ENCODE measurements at regions not wholly inside any gene's neighbourhood (a gene's known extent, or its start where the extent isn't known, plus 50 kb on each side); places are given as distances from the start of the nearest gene placed in this dataset.

DNA sequence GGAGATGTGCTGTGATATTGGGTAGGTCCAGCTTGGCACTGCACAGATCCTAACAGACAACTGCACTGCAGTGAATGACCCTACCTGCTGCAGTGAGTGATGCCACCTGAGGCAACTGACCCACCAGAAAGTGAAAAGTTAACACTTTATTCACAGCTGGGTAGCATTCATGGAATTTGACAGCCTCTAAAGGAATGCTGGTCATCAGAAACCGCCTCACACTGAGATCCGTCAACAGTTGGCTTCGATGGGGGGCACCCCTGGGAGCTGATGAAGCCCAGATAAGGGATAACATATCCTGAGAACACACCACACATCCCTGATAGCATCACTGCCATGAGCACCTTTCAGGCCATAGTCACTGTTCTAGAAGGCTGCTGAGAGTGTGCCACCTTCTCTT is 272.4 kb upstream of the CRY1 start:
- TF ChIP-seq, protein P1, sequence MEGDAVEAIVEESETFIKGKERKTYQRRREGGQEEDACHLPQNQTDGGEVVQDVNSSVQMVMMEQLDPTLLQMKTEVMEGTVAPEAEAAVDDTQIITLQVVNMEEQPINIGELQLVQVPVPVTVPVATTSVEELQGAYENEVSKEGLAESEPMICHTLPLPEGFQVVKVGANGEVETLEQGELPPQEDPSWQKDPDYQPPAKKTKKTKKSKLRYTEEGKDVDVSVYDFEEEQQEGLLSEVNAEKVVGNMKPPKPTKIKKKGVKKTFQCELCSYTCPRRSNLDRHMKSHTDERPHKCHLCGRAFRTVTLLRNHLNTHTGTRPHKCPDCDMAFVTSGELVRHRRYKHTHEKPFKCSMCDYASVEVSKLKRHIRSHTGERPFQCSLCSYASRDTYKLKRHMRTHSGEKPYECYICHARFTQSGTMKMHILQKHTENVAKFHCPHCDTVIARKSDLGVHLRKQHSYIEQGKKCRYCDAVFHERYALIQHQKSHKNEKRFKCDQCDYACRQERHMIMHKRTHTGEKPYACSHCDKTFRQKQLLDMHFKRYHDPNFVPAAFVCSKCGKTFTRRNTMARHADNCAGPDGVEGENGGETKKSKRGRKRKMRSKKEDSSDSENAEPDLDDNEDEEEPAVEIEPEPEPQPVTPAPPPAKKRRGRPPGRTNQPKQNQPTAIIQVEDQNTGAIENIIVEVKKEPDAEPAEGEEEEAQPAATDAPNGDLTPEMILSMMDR (IDR thresholded peaks at IDR 0.05; ENCODE audit: low read length): no peak
- no peak for TF ChIP-seq EZH2 (IDR thresholded peaks at IDR 0.05; ENCODE audit: borderline replicate concordance, low read length)

All from OCI-LY1 (cell line).